ENCODE measurements at regions not wholly inside any gene's neighbourhood (a gene's known extent, or its start where the extent isn't known, plus 50 kb on each side); places are given as distances from the start of the nearest gene placed in this dataset.

DNA sequence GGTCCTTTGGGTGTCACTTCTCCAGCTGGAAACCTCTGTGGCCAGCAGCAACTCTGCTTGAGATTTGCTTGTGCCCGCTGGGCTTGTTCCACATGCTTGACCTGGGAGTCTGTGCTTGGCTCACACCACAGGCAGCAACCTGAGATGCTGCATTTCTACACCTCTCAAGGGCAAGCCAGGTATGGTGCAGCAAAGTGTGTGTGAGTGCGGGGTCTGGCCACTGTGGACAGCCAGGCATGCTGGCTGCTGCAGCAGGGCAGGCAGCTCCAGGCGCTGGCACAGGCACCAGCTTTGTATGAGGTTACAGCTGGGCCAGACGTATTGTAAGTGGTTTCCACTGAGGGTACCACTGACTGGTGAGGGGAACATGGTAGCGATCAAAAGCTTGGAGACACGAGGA lies 242.0 kb downstream of the PTGER3 start:
- TF ChIP-seq, protein P1, sequence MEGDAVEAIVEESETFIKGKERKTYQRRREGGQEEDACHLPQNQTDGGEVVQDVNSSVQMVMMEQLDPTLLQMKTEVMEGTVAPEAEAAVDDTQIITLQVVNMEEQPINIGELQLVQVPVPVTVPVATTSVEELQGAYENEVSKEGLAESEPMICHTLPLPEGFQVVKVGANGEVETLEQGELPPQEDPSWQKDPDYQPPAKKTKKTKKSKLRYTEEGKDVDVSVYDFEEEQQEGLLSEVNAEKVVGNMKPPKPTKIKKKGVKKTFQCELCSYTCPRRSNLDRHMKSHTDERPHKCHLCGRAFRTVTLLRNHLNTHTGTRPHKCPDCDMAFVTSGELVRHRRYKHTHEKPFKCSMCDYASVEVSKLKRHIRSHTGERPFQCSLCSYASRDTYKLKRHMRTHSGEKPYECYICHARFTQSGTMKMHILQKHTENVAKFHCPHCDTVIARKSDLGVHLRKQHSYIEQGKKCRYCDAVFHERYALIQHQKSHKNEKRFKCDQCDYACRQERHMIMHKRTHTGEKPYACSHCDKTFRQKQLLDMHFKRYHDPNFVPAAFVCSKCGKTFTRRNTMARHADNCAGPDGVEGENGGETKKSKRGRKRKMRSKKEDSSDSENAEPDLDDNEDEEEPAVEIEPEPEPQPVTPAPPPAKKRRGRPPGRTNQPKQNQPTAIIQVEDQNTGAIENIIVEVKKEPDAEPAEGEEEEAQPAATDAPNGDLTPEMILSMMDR (IDR thresholded peaks at IDR 0.05), result no peak
- no peak for TF ChIP-seq EP300 (IDR thresholded peaks at IDR 0.05)
